ENCODE measurements at regions not wholly inside any gene's neighbourhood (a gene's known extent, or its start where the extent isn't known, plus 50 kb on each side); places are given as distances from the start of the nearest gene placed in this dataset.

GRCh38 chr5:136793300-136793699, 428.0 kb upstream of the TRPC7 start:
- CTCF ChIA-PET, result interaction anchor here (0.7 to 1.3 kb wide), 2 partner anchors 24 to 1232 kb away, joined by 3 read pairs; no protein-coding TSS in a partner anchor
- no peak for FAIRE-seq

GRCh38 chr5:136781464-136781863, 416.1 kb upstream of the TRPC7 start:
- FAIRE-seq (no peak), DNase-seq (ENCODE audit: low read depth in 1 of 2, low spot score in 1 of 2) (no peak), ATAC-seq (no peak)
- Histone ChIP-seq H3K4me1 (no peaks in the 10 kb centered on the region), H3K27ac (no peak overlapping the region), H3K4me3 (no peak overlapping the region), H3K9me3 (no peaks in the 10 kb centered on the region), H3K4me2 (no peak overlapping the region)
- POLR2A ChIA-PET, result no interaction called here
- TF ChIP-seq CBX2 (IDR thresholded peaks at IDR 0.05; ENCODE audit: borderline replicate concordance, low read depth), result no peak
- TF ChIP-seq ZFP36 (IDR thresholded peaks at IDR 0.05; ENCODE audit: borderline replicate concordance, partially characterized antibody), result no peak
- no peak for TF ChIP-seq JUNB (IDR thresholded peaks at IDR 0.05)
- TF ChIP-seq BHLHE40 (IDR thresholded peaks at IDR 0.05; ENCODE audit: low read depth, low read length), result no peak
- no peak for TF ChIP-seq RNF2 (IDR thresholded peaks at IDR 0.05; ENCODE audit: borderline replicate concordance, low read depth)
- TF ChIP-seq MAZ (IDR thresholded peaks at IDR 0.05; ENCODE audit: borderline replicate concordance, low read depth, low read length), result no peak
- no peak for TF ChIP-seq SREBF2 (IDR thresholded peaks at IDR 0.05)
- no peak for TF ChIP-seq MYC (IDR thresholded peaks at IDR 0.05; ENCODE audit: borderline replicate concordance, low read length)
- TF ChIP-seq ATOH8 (CRISPR knock-in tag; IDR thresholded peaks at IDR 0.05; ENCODE audit: low read depth), result no peak
- no peak for TF ChIP-seq CHD4 (IDR thresholded peaks at IDR 0.05; ENCODE audit: borderline replicate concordance)
- no peak for TF ChIP-seq HMGXB4 (CRISPR knock-in tag; IDR thresholded peaks at IDR 0.05; ENCODE audit: borderline replicate concordance)
- TF ChIP-seq ZNF302 (CRISPR knock-in tag; IDR thresholded peaks at IDR 0.05), result no peak
- TF ChIP-seq EP300 (IDR thresholded peaks at IDR 0.05), result no peak
- no peak for TF ChIP-seq HDAC2 (IDR thresholded peaks at IDR 0.05)
- TF ChIP-seq MAX (IDR thresholded peaks at IDR 0.05), result no peak
- TF ChIP-seq HOXA7 (CRISPR knock-in tag; IDR thresholded peaks at IDR 0.05), result no peak
- CTCF ChIA-PET, result interaction anchor here (0.8 to 4.7 kb wide), 3 partner anchors 11 to 542 kb away, joined by 3 to 18 read pairs (median 5); no protein-coding TSS in a partner anchor
- WGBS (ENCODE audit: missing lambda C conversion rate), result under 1% methylated on average over 3 of the region's 3 CpGs

More at GRCh38 chr5:136793300-136793699, 428.0 kb upstream of the TRPC7 start:
- no peak overlapping the region for H3K4me3 ChIP-seq
- no peak overlapping the region for H3K4me2 ChIP-seq
- H3K27ac ChIP-seq, result no peak overlapping the region
- DNase-seq (ENCODE audit: low read depth in 1 of 2, low spot score in 1 of 2) (no peak), ATAC-seq (no peak)
- POLR2A ChIA-PET, result no interaction called here
- H3K9me3 ChIP-seq, result no peaks in the 10 kb centered on the region
- WGBS (ENCODE audit: missing lambda C conversion rate), result 53% methylated on average over 3 of the region's 3 CpGs
- no peak for TF ChIP-seq JUNB (IDR thresholded peaks at IDR 0.05)
- TF ChIP-seq PHF8 (IDR thresholded peaks at IDR 0.05; ENCODE audit: borderline replicate concordance, low read depth), result no peak
- TF ChIP-seq RNF2 (IDR thresholded peaks at IDR 0.05; ENCODE audit: borderline replicate concordance, low read depth), result no peak
- no peak for TF ChIP-seq MAFK (IDR thresholded peaks at IDR 0.05; ENCODE audit: partially characterized antibody)
- no peak for TF ChIP-seq FOSL2 (IDR thresholded peaks at IDR 0.05)
- TF ChIP-seq FOSL2 (CRISPR knock-in tag; IDR thresholded peaks at IDR 0.05), result no peak
- no peak for TF ChIP-seq ZFP36 (IDR thresholded peaks at IDR 0.05; ENCODE audit: borderline replicate concordance, partially characterized antibody)
- no peak for TF ChIP-seq POLR2A (IDR thresholded peaks at IDR 0.05; ENCODE audit: low read length)
- TF ChIP-seq MYC (IDR thresholded peaks at IDR 0.05; ENCODE audit: borderline replicate concordance, low read length), result no peak
- TF ChIP-seq KDM5A (IDR thresholded peaks at IDR 0.05), result no peak
- TF ChIP-seq RARB (CRISPR knock-in tag; IDR thresholded peaks at IDR 0.05), result no peak
- TF ChIP-seq SMC3 (IDR thresholded peaks at IDR 0.05), result no peak
- no peak for TF ChIP-seq CHD2 (IDR thresholded peaks at IDR 0.05; ENCODE audit: low read length, partially characterized antibody)
- TF ChIP-seq NR3C1 (IDR thresholded peaks at IDR 0.05), result no peak
- no peak for TF ChIP-seq CTCF (IDR thresholded peaks at IDR 0.05)
- no peak for TF ChIP-seq TFCP2L1 (CRISPR knock-in tag; IDR thresholded peaks at IDR 0.05)
- no peak for TF ChIP-seq HEYL (CRISPR knock-in tag; IDR thresholded peaks at IDR 0.05)
- no peak for TF ChIP-seq NPAS2 (CRISPR knock-in tag; IDR thresholded peaks at IDR 0.05; ENCODE audit: borderline replicate concordance)
- no peak for TF ChIP-seq FOSB (CRISPR knock-in tag; IDR thresholded peaks at IDR 0.05)
- no peak for TF ChIP-seq BCL3 (IDR thresholded peaks at IDR 0.05)
- H3K4me1 ChIP-seq, result no peaks in the 10 kb centered on the region

All from A549 (cell line).